HUDEP-2 (cell line): ENCODE measurements at regions not wholly inside any gene's neighbourhood (a gene's known extent, or its start where the extent isn't known, plus 50 kb on each side); places are given as distances from the start of the nearest gene placed in this dataset.
A peak's percentile ranks its signal among the peaks of the same experiment; 100 is the strongest.
"Not testable (repeated sequence)": the region's sequence is repeated elsewhere in the genome, so short reads cannot be mapped to it uniquely, and the experiment has no call there.

Source experiments
- DNase-seq, 76 experiments: peaks; one replicate each; lab custom pipeline; 2025; ENCODE audit not compliant: unreplicated experiment in 76 of 76; lab: John Stamatoyannopoulos, UW

GRCh38 chr13:91031508-91031907 is 316.0 kb upstream of the MIR17HG start:
- no peak for DNase-seq

DNA sequence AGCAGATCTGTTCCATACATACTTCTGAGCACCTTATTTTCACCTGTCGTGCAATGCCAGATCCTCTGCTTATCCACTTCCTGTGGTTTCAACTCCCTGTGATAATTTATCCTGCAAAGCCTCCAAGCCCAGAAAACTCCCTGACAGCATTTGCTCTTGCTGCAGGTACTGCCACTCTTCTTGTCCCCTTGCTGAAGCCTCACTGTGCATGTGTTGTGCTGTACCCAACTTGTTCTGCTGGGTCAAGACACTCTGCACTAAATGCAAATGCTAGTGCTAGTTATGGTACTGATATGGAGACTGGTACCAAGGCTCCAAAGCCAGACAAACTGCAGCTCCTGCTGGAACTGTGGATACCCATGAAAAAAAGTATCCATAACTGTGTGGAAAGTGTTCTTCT is 315.4 kb upstream of the MIR17HG start:
- DNase-seq: no peak

DNA sequence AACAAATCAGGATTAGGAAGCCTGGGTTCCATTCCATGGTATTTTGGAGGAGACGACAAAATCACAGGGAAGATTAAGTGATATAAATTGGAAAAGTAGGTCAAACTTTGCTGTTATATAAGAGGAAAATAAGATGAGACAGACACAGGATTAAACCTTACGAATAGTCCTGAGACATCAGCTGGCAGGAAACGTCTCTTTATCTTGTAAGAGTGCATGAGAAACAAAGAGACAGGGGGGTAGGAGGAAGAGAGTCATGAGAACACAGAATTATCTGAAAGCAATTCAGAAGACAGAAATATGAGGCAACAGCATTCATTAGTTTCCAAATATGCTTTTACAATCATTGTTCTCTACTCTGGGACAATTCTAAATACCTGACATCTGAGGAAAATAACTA is 310.6 kb upstream of the MIR17HG start:
- DNase-seq: no peak

- no peak for DNase-seq
Measured at GRCh38 chr13:91042870-91043269, 304.6 kb upstream of the MIR17HG start.

GRCh38 chr13:91045351-91046034 is 302.0 kb upstream of the MIR17HG start:
- DNase-seq: peak in 3 of 76 experiments; percentile 1 to 2 (median 1)

GRCh38 chr13:91046715-91047327 is 300.7 kb upstream of the MIR17HG start:
- no peak for DNase-seq

- no peak for DNase-seq
Measured at GRCh38 chr13:91050970-91051369, 296.5 kb upstream of the MIR17HG start.

- no peak for DNase-seq
Measured at GRCh38 chr13:91052876-91053275, 294.6 kb upstream of the MIR17HG start.

- no peak for DNase-seq
Measured at GRCh38 chr13:91053318-91054065, 294.0 kb upstream of the MIR17HG start.

DNA sequence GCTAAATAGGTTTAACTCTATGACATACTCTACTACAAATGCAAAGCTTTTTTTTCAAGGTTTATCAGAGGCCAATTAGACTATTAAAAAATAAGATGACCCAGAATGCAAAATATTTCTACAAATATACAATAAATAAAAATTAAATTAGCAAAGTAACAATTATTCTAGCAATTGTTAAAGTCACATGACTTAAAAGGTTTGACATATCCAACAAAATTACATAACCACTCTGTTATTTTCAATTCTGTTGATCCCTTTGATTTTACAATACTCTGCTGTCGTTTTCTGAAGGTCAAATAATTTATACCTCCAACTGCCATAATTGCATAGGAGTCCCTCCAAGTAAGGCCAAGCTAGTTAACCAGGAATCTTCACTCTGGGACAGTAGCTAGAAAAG is 292.6 kb upstream of the MIR17HG start:
- no peak for DNase-seq

GRCh38 chr13:91056746-91057145 is 290.7 kb upstream of the MIR17HG start:
- no peak for DNase-seq

DNA sequence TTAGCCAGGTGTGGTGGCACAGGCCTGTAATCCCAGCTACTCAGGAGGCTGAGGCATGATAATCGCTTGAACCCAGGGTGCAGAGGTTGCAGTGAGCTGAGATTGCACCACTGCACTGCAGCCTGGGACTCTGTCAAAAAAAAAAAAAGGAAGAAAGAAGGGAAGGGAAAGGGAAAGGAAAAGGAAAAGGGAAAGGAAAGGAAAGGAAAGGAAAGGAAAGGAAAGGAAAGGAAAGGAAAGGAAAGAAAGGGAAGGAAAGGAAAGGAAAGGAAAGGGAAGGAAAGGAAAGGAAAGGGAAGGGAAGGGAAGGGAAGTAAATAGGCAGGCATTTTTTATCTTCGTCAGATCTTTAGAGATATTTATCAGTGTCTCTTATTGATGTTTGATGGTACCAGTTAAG is 290.0 kb upstream of the MIR17HG start:
- not testable (repeated sequence) for DNase-seq

- DNase-seq: peak in 6 of 76 experiments; percentile 0 to 18 (median 6)
Measured at GRCh38 chr13:91058066-91058465, 289.4 kb upstream of the MIR17HG start.

- no peak for DNase-seq
Measured at GRCh38 chr13:91058919-91059318, 288.6 kb upstream of the MIR17HG start.

GRCh38 chr13:91066745-91067144 is 280.7 kb upstream of the MIR17HG start:
- DNase-seq: no peak

GRCh38 chr13:91072486-91072885 is 275.0 kb upstream of the MIR17HG start:
- no peak for DNase-seq

GRCh38 chr13:91074091-91074490 is 273.4 kb upstream of the MIR17HG start:
- DNase-seq: peak in 13 of 76 experiments; percentile 3 to 34 (median 13)

- no peak for DNase-seq
Measured at GRCh38 chr13:91076830-91077229, 270.7 kb upstream of the MIR17HG start.

DNA sequence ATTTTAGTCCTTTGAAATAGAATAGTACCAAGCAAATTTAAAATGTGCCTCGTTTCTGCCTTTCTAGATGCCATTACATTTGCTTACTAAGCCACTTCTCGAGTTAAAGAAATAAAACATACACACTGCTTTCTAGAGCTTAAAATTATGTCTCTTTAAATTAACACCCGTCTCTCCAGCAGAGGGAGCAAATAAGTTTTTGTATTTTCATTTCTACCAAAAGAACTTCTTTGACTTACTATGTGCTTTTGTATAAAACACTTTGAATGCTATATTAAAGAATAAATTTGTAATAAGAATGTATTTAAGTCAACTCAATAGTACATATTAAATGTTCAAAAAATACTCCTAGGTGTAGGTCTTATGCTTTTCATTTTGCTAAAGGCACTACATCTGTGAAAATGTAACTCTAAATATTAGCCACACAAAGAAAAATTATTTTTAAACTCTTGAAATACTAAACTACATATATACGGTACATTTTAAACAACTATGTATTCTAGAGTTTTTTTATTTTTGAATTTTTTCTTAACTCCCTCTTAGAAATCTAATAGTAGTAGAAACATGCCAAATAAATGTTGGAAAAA is 269.3 kb upstream of the MIR17HG start:
- peak in 4 of 76 experiments; percentile 3 to 15 (median 9) for DNase-seq

- DNase-seq: no peak
Measured at GRCh38 chr13:91079176-91079575, 268.3 kb upstream of the MIR17HG start.

DNA sequence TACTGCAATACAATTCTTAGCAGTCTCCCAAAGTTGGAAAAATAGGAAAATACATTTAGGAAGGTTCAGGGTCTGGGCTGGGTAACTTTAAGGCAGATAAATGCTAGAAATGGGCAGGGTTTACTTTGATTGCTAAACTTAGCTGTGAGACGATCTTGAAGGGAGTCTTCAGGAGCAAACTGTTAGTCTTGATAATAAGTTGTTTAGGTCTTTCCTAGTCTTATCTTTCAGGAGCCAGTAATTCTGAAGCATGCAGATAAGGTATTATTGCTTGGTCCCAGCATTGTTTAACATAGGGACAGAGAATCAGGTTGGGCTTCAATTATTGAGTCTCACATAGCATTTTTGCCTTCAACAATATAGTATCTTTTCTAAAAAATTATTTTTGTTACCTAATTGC is 262.4 kb upstream of the MIR17HG start:
- DNase-seq: peak in 36 of 76 experiments; percentile 29 to 92 (median 79)
